Left ventricle myocardium inferior (tissue), 1 donor: ENCODE measurements at regions not wholly inside any gene's neighbourhood (a gene's known extent, or its start where the extent isn't known, plus 50 kb on each side); places are given as distances from the start of the nearest gene placed in this dataset.

Source experiments
- DNase-seq: peaks from one replicate; pipeline ENCODE4 v3.0.0-alpha.2; 2020
- H3K27ac ChIP-seq: fragments of 200-600 bp; replicated peaks from 2 replicates; pipeline ENCODE4 v1.8.0; 2021
- H3K27me3 ChIP-seq: fragments of 200-600 bp; 2 replicates; pipeline ENCODE4 v1.8.0; 2021; ENCODE audit warnings: low read depth
- H3K36me3 ChIP-seq: fragments of 200-600 bp; 2 replicates; pipeline ENCODE4 v1.8.0; 2021
- H3K4me1 ChIP-seq: fragments of 200-600 bp; 2 replicates; pipeline ENCODE4 v1.8.0; 2021
- H3K4me3 ChIP-seq: fragments of 200-600 bp; 2 replicates; pipeline ENCODE4 v1.8.0; 2021; ENCODE audit warnings: mild to moderate bottlenecking, moderate library complexity
- H3K9me3 ChIP-seq: fragments of 200-600 bp; replicated peaks from 2 replicates; pipeline ENCODE4 v1.8.0; 2021
- intact Hi-C: fragments of 100-400 bp; cut with micrococcal nuclease; formaldehyde crosslinking; loops from one replicate; pipeline ENCODE4 v1.11.0; 2022
- TF ChIP-seq, protein P1 (sequence below): fragments of 200-600 bp; IDR thresholded peaks from 2 replicates; pipeline ENCODE4 v1.8.0; 2021; ENCODE audit warnings: antibody characterized with exemption, mild to moderate bottlenecking, borderline replicate concordance
- donor health status: DM: no; HTN: yes; CAD: no; lungs with severe emphysema.

DNA sequence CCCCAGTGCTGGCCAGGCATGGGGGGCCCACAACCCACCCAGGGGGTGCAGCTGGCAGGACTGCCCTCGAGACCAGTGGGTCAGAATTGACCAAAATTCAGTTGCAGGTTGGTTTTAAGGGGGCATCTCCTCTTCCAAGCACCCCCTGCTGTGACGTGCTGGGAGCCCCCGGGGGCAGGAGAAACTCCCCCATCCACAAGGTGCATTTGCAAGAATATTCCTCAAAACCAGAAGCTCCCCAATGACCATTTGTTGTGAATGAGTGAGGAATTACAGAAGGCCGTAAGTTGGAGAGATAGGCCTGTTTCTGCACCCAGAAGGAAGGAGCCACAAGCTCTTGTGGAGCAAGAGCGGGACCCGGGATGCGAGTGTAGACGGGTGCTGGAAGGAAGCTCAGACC is 414.5 kb downstream of the BRD1 start:
- Histone ChIP-seq H3K9me3 (peaks cover 15% of the 10 kb centered on the region), H3K36me3 (no peaks in the 10 kb centered on the region), H3K4me3 (no peak overlapping the region), H3K27me3 (peaks cover 49% of the 10 kb centered on the region), H3K27ac (no peak overlapping the region), H3K4me1 (no peaks in the 10 kb centered on the region)
- intact Hi-C loops, result no loop called here
- TF ChIP-seq, protein P1, sequence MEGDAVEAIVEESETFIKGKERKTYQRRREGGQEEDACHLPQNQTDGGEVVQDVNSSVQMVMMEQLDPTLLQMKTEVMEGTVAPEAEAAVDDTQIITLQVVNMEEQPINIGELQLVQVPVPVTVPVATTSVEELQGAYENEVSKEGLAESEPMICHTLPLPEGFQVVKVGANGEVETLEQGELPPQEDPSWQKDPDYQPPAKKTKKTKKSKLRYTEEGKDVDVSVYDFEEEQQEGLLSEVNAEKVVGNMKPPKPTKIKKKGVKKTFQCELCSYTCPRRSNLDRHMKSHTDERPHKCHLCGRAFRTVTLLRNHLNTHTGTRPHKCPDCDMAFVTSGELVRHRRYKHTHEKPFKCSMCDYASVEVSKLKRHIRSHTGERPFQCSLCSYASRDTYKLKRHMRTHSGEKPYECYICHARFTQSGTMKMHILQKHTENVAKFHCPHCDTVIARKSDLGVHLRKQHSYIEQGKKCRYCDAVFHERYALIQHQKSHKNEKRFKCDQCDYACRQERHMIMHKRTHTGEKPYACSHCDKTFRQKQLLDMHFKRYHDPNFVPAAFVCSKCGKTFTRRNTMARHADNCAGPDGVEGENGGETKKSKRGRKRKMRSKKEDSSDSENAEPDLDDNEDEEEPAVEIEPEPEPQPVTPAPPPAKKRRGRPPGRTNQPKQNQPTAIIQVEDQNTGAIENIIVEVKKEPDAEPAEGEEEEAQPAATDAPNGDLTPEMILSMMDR, result no peak
- DNase-seq, result no peak

- H3K36me3 ChIP-seq, result no peaks in the 10 kb centered on the region
- peaks cover 49% of the 10 kb centered on the region for H3K27me3 ChIP-seq
- intact Hi-C loops, result no loop called here
- H3K9me3 ChIP-seq, result peaks cover 15% of the 10 kb centered on the region
- H3K27ac ChIP-seq, result no peak overlapping the region
- no peak for DNase-seq
- TF ChIP-seq, protein P1, result no peak
- H3K4me3 ChIP-seq, result no peak overlapping the region
- H3K4me1 ChIP-seq, result no peaks in the 10 kb centered on the region
Measured at GRCh38 chr22:49412236-49412635, 415.4 kb downstream of the BRD1 start.

- Histone ChIP-seq H3K4me3 (no peak overlapping the region), H3K4me1 (no peaks in the 10 kb centered on the region), H3K36me3 (no peaks in the 10 kb centered on the region), H3K27ac (no peak overlapping the region), H3K9me3 (peaks cover 15% of the 10 kb centered on the region), H3K27me3 (peaks cover 53% of the 10 kb centered on the region)
- intact Hi-C loops, result no loop called here
- TF ChIP-seq, protein P1, result no peak
- no peak for DNase-seq
Measured at GRCh38 chr22:49411236-49411635, 416.4 kb downstream of the BRD1 start.

- H3K27me3 ChIP-seq, result peaks cover 59% of the 10 kb centered on the region
- H3K27ac ChIP-seq, result no peak overlapping the region
- peaks cover 15% of the 10 kb centered on the region for H3K9me3 ChIP-seq
- intact Hi-C loops, result no loop called here
- H3K4me1 ChIP-seq, result no peaks in the 10 kb centered on the region
- no peak for DNase-seq
- no peak overlapping the region for H3K4me3 ChIP-seq
- no peaks in the 10 kb centered on the region for H3K36me3 ChIP-seq
- TF ChIP-seq, protein P1, result no peak
Measured at GRCh38 chr22:49408102-49408836, 419.4 kb downstream of the BRD1 start.

DNA sequence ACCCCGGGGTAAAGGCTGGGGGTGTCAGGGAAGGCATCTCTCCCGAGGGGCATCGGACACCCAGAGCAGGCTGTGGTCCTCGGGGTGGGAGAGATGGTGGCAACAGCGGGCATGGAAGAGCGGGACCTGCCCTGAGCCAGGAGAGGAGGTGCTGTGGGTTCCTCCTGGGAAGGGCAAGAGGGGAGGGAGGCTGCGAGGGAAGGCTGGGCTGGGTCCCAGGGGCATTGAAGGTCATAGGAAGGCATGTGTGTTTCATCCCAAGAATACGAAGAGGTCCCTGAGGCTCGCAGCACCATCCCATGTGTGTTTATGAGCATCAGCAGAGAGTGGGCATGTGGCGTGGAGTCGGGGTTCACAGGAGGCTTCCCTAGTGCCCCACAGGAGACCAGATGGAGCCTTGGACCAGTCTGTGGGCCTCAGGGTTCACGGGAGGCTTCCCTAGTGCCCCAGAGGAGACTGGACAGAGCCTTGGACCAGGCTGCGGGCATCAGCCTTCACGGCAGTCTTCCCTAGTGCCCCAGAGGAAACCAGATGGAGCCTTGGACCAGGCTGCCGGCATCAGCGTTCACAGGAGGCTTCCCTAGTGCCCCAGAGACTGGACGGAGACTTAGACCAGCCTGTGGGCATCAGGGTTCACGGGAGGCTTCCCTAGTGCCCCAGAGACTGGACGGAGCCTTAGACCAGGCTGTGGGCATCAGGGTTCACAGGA is 420.6 kb downstream of the BRD1 start:
- H3K9me3 ChIP-seq, result peaks cover 15% of the 10 kb centered on the region
- intact Hi-C loops, result no loop called here
- H3K27ac ChIP-seq, result no peak overlapping the region
- H3K27me3 ChIP-seq, result peaks cover 61% of the 10 kb centered on the region
- no peaks in the 10 kb centered on the region for H3K36me3 ChIP-seq
- no peaks in the 10 kb centered on the region for H3K4me1 ChIP-seq
- H3K4me3 ChIP-seq, result no peak overlapping the region
- TF ChIP-seq, protein P1, result no peak
- no peak for DNase-seq
